ENCODE measurements at regions not wholly inside any gene's neighbourhood (a gene's known extent, or its start where the extent isn't known, plus 50 kb on each side); places are given as distances from the start of the nearest gene placed in this dataset.

GRCh38 chr3:182124716-182125115, 413.0 kb downstream of the SOX2 start:
- TF ChIP-seq POLR2AphosphoS5 (IDR thresholded peaks at IDR 0.05; ENCODE audit: low read depth) = no peak
- TF ChIP-seq, protein P1, sequence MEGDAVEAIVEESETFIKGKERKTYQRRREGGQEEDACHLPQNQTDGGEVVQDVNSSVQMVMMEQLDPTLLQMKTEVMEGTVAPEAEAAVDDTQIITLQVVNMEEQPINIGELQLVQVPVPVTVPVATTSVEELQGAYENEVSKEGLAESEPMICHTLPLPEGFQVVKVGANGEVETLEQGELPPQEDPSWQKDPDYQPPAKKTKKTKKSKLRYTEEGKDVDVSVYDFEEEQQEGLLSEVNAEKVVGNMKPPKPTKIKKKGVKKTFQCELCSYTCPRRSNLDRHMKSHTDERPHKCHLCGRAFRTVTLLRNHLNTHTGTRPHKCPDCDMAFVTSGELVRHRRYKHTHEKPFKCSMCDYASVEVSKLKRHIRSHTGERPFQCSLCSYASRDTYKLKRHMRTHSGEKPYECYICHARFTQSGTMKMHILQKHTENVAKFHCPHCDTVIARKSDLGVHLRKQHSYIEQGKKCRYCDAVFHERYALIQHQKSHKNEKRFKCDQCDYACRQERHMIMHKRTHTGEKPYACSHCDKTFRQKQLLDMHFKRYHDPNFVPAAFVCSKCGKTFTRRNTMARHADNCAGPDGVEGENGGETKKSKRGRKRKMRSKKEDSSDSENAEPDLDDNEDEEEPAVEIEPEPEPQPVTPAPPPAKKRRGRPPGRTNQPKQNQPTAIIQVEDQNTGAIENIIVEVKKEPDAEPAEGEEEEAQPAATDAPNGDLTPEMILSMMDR (IDR thresholded peaks at IDR 0.05; ENCODE audit: insufficient read depth, low read length) = no peak
- TF ChIP-seq SPI1 (IDR thresholded peaks at IDR 0.05; ENCODE audit: borderline replicate concordance, low read depth) = no peak
- TF ChIP-seq GABPA (IDR thresholded peaks at IDR 0.05; ENCODE audit: low read depth) = no peak

Measured in HL-60 (cell line).